GM12892 (cell line): ENCODE measurements at regions not wholly inside any gene's neighbourhood (a gene's known extent, or its start where the extent isn't known, plus 50 kb on each side); places are given as distances from the start of the nearest gene placed in this dataset.

Experiments used
- POLR2A ChIP-seq: IDR thresholded peaks from 2 replicates; pipeline ENCODE4 v1.6.1; 2011; ENCODE audit warnings: low read depth, low read length, control low read depth
- POLR2AphosphoS5 ChIP-seq: IDR thresholded peaks from 2 replicates; pipeline ENCODE4 v1.6.1; 2011; ENCODE audit warnings: low read depth, low read length, control low read depth
- TAF1 ChIP-seq: IDR thresholded peaks from 2 replicates; pipeline ENCODE4 v1.6.1; 2011; ENCODE audit warnings: low read depth, mild to moderate bottlenecking, control low read depth, low read length, borderline replicate concordance

DNA sequence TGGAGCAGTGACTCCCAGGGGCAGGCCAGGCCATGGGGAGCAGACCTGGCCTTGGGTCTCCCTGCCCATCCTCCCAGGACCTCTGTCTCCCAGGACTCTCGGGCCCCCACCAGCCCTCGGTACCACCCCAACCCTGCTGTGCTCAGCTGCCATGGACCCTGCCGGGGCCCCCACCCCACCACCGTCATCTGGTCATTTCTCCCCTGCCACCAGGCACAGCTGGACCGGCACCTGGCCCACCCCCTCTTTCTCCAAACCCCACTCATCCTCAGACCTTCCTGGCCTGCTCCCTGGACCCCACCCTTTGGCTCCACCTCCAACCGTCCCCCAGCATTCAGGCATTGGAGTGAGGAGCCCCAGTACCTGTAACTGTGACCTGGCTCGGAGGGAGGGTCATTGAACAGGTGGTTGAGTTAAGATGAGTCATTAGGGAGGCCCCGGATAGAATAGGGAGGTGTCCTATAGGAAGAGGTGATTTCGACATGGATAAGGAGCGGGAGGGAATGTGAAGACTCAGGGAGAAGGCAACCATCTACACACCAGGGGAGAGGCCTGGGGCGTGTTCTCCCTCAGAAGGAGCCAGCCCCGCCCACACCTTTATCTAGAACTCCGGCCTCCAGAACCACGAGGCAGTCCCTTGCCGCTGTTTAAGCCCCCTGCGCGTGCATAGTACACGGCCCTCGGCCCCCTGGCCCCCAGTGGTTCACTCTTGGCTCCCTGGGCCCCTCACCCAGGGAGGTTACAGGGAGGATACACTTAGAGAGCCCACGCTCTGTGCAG is 1395.9 kb downstream of the BRD1 start:
- TF ChIP-seq POLR2A (no peak), POLR2AphosphoS5 (no peak), TAF1 (no peak)
